Neutrophil (primary cell): ENCODE measurements at regions not wholly inside any gene's neighbourhood (a gene's known extent, or its start where the extent isn't known, plus 50 kb on each side); places are given as distances from the start of the nearest gene placed in this dataset.

Experiments used
- H3K27ac ChIP-seq: fragments of 200-600 bp; sonication (generic); 2 replicates; pipeline ENCODE4 v1.5.1; 2016; ENCODE audit warnings: mild to moderate bottlenecking, moderate library complexity
- H3K27me3 ChIP-seq: fragments of 200-600 bp; sonication (generic); 2 replicates; pipeline ENCODE4 v1.6.0; 2016; ENCODE audit warnings: mild to moderate bottlenecking
- H3K36me3 ChIP-seq: fragments of 200-600 bp; sonication (generic); 2 replicates; pipeline ENCODE4 v1.5.1; 2017
- H3K4me1 ChIP-seq, 2 experiments: fragments of 200-600 bp in 1 of 2; sonication (generic) in 1 of 2; 1 replicate in 1 of 2; 2 replicates in 1 of 2; pipeline versions ENCODE4 v1.5.1 to v1.6.1; 2013 to 2016; ENCODE audit warnings: low read depth in 1 of 2, low read length in 1 of 2, mild to moderate bottlenecking in 1 of 2, moderate library complexity in 1 of 2; ENCODE audit not compliant: control insufficient read depth in 1 of 2, insufficient read depth in 1 of 2
- H3K4me3 ChIP-seq, 2 experiments: fragments of 200-600 bp in 1 of 2; sonication (generic) in 1 of 2; 1 replicate in 1 of 2; 2 replicates in 1 of 2; pipeline ENCODE4 v1.5.1; 2013 to 2016; ENCODE audit warnings: low read depth in 1 of 2, low read length in 1 of 2, mild to moderate bottlenecking in 1 of 2, moderate library complexity in 1 of 2
- H3K9me3 ChIP-seq: fragments of 200-600 bp; sonication (generic); 2 replicates; pipeline ENCODE4 v1.5.1; 2016
- TF ChIP-seq, protein P1 (sequence below): fragments of 200-600 bp; sonication (generic); IDR thresholded peaks from 2 replicates; pipeline ENCODE4 v1.5.1; 2016; ENCODE audit warnings: antibody characterized with exemption

DNA sequence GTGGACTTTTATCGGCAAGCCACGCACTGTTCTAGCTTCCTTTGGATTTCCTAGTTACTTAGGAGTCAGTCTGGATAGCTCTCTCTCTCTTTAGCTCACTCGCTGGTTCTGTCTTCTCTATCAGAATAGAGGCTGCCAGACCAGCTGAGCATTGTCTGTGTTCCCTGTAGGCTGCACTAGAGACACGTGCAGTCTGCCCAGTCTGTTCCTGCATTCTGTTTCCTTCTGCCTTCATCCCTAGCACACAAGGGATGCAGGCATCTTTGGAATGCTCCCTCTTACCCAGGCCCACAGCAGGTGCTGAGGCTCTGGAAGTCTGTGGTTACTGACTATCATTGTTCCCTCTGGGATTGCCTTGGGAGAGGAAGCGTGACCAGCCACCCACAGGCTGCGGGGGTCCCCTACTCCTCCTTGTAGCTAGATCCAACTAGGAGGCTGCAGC is 322.8 kb downstream of the ZNF621 start:
- TF ChIP-seq, protein P1, sequence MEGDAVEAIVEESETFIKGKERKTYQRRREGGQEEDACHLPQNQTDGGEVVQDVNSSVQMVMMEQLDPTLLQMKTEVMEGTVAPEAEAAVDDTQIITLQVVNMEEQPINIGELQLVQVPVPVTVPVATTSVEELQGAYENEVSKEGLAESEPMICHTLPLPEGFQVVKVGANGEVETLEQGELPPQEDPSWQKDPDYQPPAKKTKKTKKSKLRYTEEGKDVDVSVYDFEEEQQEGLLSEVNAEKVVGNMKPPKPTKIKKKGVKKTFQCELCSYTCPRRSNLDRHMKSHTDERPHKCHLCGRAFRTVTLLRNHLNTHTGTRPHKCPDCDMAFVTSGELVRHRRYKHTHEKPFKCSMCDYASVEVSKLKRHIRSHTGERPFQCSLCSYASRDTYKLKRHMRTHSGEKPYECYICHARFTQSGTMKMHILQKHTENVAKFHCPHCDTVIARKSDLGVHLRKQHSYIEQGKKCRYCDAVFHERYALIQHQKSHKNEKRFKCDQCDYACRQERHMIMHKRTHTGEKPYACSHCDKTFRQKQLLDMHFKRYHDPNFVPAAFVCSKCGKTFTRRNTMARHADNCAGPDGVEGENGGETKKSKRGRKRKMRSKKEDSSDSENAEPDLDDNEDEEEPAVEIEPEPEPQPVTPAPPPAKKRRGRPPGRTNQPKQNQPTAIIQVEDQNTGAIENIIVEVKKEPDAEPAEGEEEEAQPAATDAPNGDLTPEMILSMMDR = no peak
- H3K36me3 ChIP-seq = no peaks in the 10 kb centered on the region

DNA sequence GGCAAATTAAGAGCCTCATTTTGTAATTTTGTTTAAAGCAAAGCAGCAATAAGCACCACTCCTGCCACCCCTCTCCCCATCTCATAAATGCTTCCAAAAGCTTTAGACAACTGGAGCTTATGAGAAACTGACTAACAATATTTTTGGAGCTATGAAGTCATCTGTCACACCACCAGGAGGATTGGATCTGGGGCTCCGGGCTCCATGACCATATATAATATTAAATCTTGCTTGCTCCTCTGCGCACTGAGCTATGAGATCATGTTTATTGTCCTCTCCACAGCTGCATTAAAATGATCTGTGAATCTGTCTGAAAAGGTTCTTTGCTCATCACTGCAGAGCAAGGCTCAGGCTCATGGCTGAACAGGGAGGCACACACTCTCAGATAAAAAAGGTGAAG is 323.7 kb downstream of the ZNF621 start:
- H3K9me3 ChIP-seq = no peaks in the 10 kb centered on the region
- no peaks in the 10 kb centered on the region for H3K36me3 ChIP-seq
- H3K27me3 ChIP-seq = no peaks in the 10 kb centered on the region
- H3K4me3 ChIP-seq = no peak overlapping the region
- TF ChIP-seq, protein P1 = no peak
- no peak overlapping the region for H3K27ac ChIP-seq
- H3K4me1 ChIP-seq = no peaks in the 10 kb centered on the region

More for the DNA sequence above, 322.8 kb downstream of the ZNF621 start:
- Histone ChIP-seq H3K9me3 (no peaks in the 10 kb centered on the region), H3K27ac (no peak overlapping the region), H3K27me3 (no peaks in the 10 kb centered on the region), H3K4me1 (no peaks in the 10 kb centered on the region), H3K4me3 (no peak overlapping the region)

DNA sequence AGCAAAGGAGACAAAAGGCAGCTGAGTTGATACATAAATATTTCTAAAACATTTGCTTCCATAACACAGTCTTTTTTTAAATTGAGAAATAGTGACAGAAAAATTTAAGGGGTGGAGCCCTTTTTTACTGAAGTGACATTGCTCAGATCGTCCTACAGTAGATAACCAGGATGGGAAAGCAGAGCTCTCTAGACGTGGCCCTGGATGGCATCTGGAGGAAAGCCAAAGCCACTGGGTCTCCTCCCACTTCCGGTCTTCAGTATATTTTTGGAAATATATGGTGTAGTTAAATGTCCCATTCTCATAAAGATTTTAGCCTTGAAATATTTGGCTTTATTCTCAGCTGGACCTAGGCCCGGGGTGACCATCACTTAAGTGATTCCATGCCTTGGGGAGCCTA is 326.1 kb downstream of the ZNF621 start:
- Histone ChIP-seq H3K27ac (no peak overlapping the region), H3K9me3 (no peaks in the 10 kb centered on the region), H3K36me3 (no peaks in the 10 kb centered on the region), H3K4me3 (no peak overlapping the region), H3K4me1 (no peaks in the 10 kb centered on the region), H3K27me3 (no peaks in the 10 kb centered on the region)
- TF ChIP-seq, protein P1 = no peak

DNA sequence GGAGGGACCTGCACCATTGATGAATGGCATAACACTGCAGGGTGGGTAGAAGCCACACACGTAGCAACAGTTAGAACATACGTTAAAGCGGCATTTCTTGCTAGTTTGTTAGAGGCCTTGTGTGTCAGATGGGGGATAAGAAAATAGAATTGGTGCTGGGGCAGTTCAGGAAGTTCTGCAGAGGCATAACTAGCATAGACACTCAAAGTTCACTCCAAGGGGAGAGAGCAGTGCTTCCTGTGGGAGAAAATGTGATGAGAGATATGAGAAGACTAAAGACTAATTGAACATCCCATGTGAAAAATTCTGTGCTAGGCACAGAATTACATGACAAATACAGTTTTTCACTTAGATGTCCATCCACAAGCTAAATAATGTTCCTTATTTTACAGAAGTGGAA is 327.1 kb downstream of the ZNF621 start:
- H3K27ac ChIP-seq = no peak overlapping the region
- no peaks in the 10 kb centered on the region for H3K36me3 ChIP-seq
- TF ChIP-seq, protein P1 = no peak
- no peak overlapping the region for H3K4me3 ChIP-seq
- no peaks in the 10 kb centered on the region for H3K27me3 ChIP-seq
- no peaks in the 10 kb centered on the region for H3K4me1 ChIP-seq
- no peaks in the 10 kb centered on the region for H3K9me3 ChIP-seq

DNA sequence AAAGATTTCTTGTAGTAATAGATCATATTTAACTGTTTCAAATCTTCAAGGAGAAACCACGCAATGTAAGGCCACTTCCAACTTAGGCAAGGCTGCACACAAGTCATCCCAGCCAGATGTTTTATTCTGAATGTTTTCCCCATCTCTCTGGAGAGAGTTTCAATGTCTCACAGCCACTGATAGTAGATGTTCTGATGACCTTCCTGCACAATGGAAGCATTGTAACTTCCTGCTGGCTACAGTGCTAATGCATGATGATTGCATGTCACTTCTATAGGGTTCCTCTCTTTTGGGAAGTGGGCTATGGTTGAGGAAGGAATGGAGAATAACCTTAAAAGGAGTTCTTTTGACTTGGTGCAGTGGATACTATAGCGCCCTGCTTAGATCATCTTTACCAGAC is 328.0 kb downstream of the ZNF621 start:
- TF ChIP-seq, protein P1 = no peak
- Histone ChIP-seq H3K27me3 (no peaks in the 10 kb centered on the region), H3K9me3 (no peaks in the 10 kb centered on the region), H3K27ac (no peak overlapping the region), H3K4me1 (no peaks in the 10 kb centered on the region), H3K36me3 (no peaks in the 10 kb centered on the region), H3K4me3 (no peak overlapping the region)

DNA sequence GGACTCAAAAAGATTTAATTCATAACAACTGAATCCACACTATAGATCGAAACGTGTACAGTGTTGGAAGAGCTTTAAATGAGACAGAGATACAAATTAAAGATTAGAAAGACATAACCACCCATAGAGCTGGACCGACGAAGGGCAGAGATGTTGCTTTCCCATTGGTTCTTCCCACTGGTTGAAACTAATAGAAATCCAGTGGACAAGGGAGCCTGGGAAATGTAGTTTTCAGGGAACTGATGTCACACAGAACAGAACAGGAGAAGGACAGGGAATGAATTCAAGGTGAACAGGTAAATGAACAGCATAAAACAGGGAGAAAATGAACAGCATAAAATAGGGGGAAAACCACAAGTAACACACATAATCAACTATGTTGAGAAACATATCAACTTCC is 328.7 kb downstream of the ZNF621 start:
- Histone ChIP-seq H3K9me3 (no peaks in the 10 kb centered on the region), H3K27ac (no peak overlapping the region), H3K36me3 (no peaks in the 10 kb centered on the region), H3K4me3 (no peak overlapping the region), H3K4me1 (no peaks in the 10 kb centered on the region), H3K27me3 (no peaks in the 10 kb centered on the region)
- TF ChIP-seq, protein P1 = no peak
